ENCODE measurements at regions not wholly inside any gene's neighbourhood (a gene's known extent, or its start where the extent isn't known, plus 50 kb on each side); places are given as distances from the start of the nearest gene placed in this dataset.

DNA sequence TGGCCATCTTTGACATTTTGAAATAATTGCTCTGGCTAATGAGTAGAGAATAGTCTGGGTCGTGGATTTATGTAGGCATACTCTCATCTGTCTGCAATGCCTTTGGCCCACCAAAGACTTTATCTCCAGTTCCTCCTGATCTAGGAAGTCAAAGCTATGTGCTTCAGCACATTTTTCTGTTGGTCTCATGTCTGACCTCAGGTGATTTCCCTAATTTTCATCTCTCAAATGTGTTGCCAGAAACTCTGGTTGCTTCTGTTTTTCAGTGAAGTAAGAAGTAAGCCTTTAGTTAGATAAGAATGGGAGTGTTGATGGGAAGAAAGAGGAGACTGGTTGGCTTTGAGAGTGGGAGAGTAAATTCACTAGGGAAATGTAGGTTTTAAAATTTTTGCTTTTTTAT, 66.4 kb downstream of the GPR88 start:
- no peak overlapping the region for H3K4me3 Mint-ChIP-seq
- H3F3A ChIP-seq (replicated peaks; ENCODE audit: low read depth), result no peaks in the 10 kb centered on the region
- H3K79me2 ChIP-seq (replicated peaks; ENCODE audit: insufficient read depth), result no peaks in the 10 kb centered on the region
- peaks cover 9% of the 10 kb centered on the region; the same call in 1 of the 3 replicates for H3K36me3 Mint-ChIP-seq (ENCODE audit: low read depth)
- no peak for DNase-seq (ENCODE audit: low spot score)
- no peak overlapping the region for H2AFZ ChIP-seq
- TF ChIP-seq, protein P1, sequence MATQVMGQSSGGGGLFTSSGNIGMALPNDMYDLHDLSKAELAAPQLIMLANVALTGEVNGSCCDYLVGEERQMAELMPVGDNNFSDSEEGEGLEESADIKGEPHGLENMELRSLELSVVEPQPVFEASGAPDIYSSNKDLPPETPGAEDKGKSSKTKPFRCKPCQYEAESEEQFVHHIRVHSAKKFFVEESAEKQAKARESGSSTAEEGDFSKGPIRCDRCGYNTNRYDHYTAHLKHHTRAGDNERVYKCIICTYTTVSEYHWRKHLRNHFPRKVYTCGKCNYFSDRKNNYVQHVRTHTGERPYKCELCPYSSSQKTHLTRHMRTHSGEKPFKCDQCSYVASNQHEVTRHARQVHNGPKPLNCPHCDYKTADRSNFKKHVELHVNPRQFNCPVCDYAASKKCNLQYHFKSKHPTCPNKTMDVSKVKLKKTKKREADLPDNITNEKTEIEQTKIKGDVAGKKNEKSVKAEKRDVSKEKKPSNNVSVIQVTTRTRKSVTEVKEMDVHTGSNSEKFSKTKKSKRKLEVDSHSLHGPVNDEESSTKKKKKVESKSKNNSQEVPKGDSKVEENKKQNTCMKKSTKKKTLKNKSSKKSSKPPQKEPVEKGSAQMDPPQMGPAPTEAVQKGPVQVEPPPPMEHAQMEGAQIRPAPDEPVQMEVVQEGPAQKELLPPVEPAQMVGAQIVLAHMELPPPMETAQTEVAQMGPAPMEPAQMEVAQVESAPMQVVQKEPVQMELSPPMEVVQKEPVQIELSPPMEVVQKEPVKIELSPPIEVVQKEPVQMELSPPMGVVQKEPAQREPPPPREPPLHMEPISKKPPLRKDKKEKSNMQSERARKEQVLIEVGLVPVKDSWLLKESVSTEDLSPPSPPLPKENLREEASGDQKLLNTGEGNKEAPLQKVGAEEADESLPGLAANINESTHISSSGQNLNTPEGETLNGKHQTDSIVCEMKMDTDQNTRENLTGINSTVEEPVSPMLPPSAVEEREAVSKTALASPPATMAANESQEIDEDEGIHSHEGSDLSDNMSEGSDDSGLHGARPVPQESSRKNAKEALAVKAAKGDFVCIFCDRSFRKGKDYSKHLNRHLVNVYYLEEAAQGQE (IDR thresholded peaks at IDR 0.05; ENCODE audit: unreplicated experiment), result no peak
- TF ChIP-seq, protein P2, sequence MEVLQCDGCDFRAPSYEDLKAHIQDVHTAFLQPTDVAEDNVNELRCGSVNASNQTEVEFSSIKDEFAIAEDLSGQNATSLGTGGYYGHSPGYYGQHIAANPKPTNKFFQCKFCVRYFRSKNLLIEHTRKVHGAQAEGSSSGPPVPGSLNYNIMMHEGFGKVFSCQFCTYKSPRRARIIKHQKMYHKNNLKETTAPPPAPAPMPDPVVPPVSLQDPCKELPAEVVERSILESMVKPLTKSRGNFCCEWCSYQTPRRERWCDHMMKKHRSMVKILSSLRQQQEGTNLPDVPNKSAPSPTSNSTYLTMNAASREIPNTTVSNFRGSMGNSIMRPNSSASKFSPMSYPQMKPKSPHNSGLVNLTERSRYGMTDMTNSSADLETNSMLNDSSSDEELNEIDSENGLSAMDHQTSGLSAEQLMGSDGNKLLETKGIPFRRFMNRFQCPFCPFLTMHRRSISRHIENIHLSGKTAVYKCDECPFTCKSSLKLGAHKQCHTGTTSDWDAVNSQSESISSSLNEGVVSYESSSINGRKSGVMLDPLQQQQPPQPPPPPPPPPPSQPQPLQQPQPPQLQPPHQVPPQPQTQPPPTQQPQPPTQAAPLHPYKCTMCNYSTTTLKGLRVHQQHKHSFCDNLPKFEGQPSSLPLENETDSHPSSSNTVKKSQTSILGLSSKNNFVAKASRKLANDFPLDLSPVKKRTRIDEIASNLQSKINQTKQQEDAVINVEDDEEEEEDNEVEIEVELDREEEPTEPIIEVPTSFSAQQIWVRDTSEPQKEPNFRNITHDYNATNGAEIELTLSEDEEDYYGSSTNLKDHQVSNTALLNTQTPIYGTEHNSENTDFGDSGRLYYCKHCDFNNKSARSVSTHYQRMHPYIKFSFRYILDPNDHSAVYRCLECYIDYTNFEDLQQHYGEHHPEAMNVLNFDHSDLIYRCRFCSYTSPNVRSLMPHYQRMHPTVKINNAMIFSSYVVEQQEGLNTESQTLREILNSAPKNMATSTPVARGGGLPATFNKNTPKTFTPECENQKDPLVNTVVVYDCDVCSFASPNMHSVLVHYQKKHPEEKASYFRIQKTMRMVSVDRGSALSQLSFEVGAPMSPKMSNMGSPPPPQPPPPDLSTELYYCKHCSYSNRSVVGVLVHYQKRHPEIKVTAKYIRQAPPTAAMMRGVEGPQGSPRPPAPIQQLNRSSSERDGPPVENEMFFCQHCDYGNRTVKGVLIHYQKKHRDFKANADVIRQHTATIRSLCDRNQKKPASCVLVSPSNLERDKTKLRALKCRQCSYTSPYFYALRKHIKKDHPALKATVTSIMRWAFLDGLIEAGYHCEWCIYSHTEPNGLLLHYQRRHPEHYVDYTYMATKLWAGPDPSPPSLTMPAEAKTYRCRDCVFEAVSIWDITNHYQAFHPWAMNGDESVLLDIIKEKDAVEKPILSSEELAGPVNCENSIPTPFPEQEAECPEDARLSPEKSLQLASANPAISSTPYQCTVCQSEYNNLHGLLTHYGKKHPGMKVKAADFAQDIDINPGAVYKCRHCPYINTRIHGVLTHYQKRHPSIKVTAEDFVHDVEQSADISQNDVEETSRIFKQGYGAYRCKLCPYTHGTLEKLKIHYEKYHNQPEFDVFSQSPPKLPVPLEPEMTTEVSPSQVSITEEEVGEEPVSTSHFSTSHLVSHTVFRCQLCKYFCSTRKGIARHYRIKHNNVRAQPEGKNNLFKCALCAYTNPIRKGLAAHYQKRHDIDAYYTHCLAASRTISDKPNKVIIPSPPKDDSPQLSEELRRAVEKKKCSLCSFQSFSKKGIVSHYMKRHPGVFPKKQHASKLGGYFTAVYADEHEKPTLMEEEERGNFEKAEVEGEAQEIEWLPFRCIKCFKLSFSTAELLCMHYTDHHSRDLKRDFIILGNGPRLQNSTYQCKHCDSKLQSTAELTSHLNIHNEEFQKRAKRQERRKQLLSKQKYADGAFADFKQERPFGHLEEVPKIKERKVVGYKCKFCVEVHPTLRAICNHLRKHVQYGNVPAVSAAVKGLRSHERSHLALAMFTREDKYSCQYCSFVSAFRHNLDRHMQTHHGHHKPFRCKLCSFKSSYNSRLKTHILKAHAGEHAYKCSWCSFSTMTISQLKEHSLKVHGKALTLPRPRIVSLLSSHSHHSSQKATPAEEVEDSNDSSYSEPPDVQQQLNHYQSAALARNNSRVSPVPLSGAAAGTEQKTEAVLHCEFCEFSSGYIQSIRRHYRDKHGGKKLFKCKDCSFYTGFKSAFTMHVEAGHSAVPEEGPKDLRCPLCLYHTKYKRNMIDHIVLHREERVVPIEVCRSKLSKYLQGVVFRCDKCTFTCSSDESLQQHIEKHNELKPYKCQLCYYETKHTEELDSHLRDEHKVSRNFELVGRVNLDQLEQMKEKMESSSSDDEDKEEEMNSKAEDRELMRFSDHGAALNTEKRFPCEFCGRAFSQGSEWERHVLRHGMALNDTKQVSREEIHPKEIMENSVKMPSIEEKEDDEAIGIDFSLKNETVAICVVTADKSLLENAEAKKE (CRISPR knock-in tag; IDR thresholded peaks at IDR 0.05), result no peak
- H3K36me3 ChIP-seq (ENCODE audit: insufficient read depth), result no peaks in the 10 kb centered on the region
- H3K4me3 ChIP-seq, result no peak overlapping the region
- no peaks in the 10 kb centered on the region for H3K4me1 Mint-ChIP-seq
- H3K27me3 Mint-ChIP-seq (ENCODE audit: insufficient read depth, low read depth, poor library complexity), result peaks cover 1% of the 10 kb centered on the region
- no peak overlapping the region for H3K27ac ChIP-seq (ENCODE audit: low read depth)
- no peak overlapping the region for H3K4me2 ChIP-seq
- no peak overlapping the region for H3K27ac Mint-ChIP-seq
- no peak for ATAC-seq
- peaks cover 32% of the 10 kb centered on the region for H3K9me3 Mint-ChIP-seq
- H3K4me1 ChIP-seq (ENCODE audit: insufficient read depth), result no peaks in the 10 kb centered on the region
- H4K20me1 ChIP-seq (replicated peaks; ENCODE audit: insufficient read depth), result no peaks in the 10 kb centered on the region
- H3K9me2 ChIP-seq (ENCODE audit: insufficient read depth), result no peaks in the 10 kb centered on the region
- no peaks in the 10 kb centered on the region for H3K27me3 ChIP-seq (ENCODE audit: insufficient read depth)
